Activated CD8-positive, alpha-beta memory T cell treated with anti-CD3 and anti-CD28 coated beads, Interleukin-2, amount 10 ng/mL, durations not matched to agents 7 days and 5 days (primary cell): ENCODE measurements at regions not wholly inside any gene's neighbourhood (a gene's known extent, or its start where the extent isn't known, plus 50 kb on each side); places are given as distances from the start of the nearest gene placed in this dataset.

Source experiments
- ATAC-seq: fragments of 150-1000 bp; cut with Tn5 transposase; one replicate; pipeline ENCODE4 v1.10.0; 2021; ENCODE audit warnings: moderate library complexity
- CTCF ChIA-PET: fragments of 350-600 bp; sonication (Branson Sonifier 250); formaldehyde crosslinking; loops from one replicate; lab custom pipeline; 2021; ENCODE audit warnings: antibody characterized with exemption; lab: Charles Lee
- DNase-seq: peaks from one replicate; pipeline ENCODE4 v3.0.0-alpha.2; 2020
- H3K27ac Mint-ChIP-seq: one replicate; pipeline ENCODE4 v1.8.0; 2021; ENCODE audit warnings: mild to moderate bottlenecking, mixed read lengths
- H3K27me3 Mint-ChIP-seq: one replicate; pipeline ENCODE4 v1.8.0; 2021; ENCODE audit warnings: mixed read lengths
- H3K36me3 Mint-ChIP-seq: one replicate; pipeline ENCODE4 v1.8.0; 2021; ENCODE audit warnings: mild to moderate bottlenecking, mixed read lengths
- H3K4me1 Mint-ChIP-seq: one replicate; pipeline ENCODE4 v1.8.0; 2021; ENCODE audit warnings: mixed read lengths
- H3K4me3 Mint-ChIP-seq: one replicate; pipeline ENCODE4 v1.8.0; 2021; ENCODE audit warnings: mild to moderate bottlenecking, moderate library complexity, mixed read lengths
- H3K9me3 Mint-ChIP-seq: one replicate; pipeline ENCODE4 v1.8.0; 2022; ENCODE audit warnings: low read depth, mixed read lengths

- no peak for ATAC-seq
These were observed 1937.1 kb upstream of the WWC1 start for GRCh38 chr5:166354332-166354731.

GRCh38 chr5:166356096-166356495, 1935.3 kb upstream of the WWC1 start:
- Mint-ChIP-seq H3K36me3 (no peaks in the 10 kb centered on the region), H3K27me3 (no peaks in the 10 kb centered on the region), H3K9me3 (peaks cover 21% of the 10 kb centered on the region), H3K4me1 (no peaks in the 10 kb centered on the region), H3K27ac (no peak overlapping the region), H3K4me3 (no peak overlapping the region)
- ATAC-seq = no peak
- no peak for DNase-seq
- CTCF ChIA-PET = no interaction called here

More at GRCh38 chr5:166354332-166354731, 1937.1 kb upstream of the WWC1 start:
- Mint-ChIP-seq H3K27ac (no peak overlapping the region), H3K4me3 (no peak overlapping the region), H3K9me3 (peaks cover 25% of the 10 kb centered on the region), H3K4me1 (no peaks in the 10 kb centered on the region), H3K27me3 (no peaks in the 10 kb centered on the region), H3K36me3 (no peaks in the 10 kb centered on the region)
- CTCF ChIA-PET = no interaction called here
- DNase-seq = no peak

DNA sequence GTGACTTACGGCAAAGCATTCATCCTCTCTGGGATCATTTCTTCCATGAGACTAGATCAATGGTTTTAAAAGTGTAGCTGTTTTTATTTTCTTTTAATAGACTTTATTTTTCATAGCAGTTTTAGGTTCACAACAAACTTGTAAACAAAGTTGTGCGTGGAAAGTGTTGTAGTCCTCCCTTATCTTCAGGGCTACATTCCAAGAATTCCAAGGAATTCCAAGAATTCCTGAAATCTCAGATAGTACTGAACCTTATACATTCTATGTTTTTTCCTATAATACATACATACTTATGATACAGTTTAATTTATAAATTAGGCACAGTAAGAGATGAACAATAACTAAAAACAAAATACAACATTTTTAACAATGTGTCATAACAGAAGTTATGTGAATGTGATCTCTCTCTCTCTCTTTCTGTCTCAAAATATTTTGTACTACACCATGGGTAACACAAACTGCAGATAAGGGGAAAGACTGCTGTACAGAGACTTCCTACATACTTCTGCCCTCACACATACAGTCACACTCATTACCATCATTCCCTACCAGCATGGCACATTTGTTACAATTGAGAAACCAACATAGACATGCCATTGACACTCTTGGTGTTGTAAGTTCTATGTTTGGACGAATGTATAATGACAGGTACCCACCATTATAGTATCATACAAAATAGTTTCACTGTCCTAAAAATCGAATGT, 1933.2 kb upstream of the WWC1 start:
- peaks cover 14% of the 10 kb centered on the region for H3K9me3 Mint-ChIP-seq

DNA sequence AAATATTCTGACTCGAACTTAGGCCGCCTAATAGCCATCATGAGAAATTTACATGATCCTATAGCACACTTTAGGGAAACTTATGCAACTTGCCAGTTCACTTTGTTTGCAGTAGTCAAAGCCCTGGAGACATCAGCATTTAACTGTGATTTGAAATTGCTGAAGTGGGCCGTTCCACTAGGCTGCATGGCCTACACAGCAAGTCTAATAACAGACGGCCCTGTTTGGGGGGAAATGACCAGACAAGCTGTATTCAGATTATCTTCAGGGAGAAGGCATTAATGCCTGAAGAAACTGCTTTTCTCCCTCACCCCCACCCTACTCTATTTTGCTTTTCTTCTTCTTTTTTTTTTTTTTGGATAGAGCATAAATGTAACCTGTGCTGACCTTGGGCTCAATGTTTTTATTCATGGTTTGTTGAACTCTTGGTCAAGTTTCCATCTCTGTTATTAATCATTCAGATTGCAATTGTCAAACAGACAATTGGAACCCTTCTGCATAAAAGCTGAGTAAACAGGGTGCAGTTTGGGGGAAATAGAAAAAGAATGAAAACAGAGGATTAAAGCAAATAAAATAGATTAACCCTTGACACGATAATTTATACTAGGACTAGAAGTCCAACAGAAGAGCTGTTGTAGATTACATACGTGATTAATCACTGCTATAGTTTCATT, 1928.2 kb upstream of the WWC1 start:
- H3K36me3 Mint-ChIP-seq = no peaks in the 10 kb centered on the region
- CTCF ChIA-PET = no interaction called here
- H3K9me3 Mint-ChIP-seq = peaks cover 7% of the 10 kb centered on the region
- ATAC-seq = no peak
- H3K4me1 Mint-ChIP-seq = no peaks in the 10 kb centered on the region
- DNase-seq = no peak
- no peak overlapping the region for H3K27ac Mint-ChIP-seq
- H3K4me3 Mint-ChIP-seq = no peak overlapping the region
- H3K27me3 Mint-ChIP-seq = no peaks in the 10 kb centered on the region

More for the DNA sequence above, 1933.2 kb upstream of the WWC1 start:
- H3K36me3 Mint-ChIP-seq = no peaks in the 10 kb centered on the region
- no peaks in the 10 kb centered on the region for H3K4me1 Mint-ChIP-seq
- DNase-seq (no peak), ATAC-seq (no peak)
- H3K27ac Mint-ChIP-seq = no peak overlapping the region
- CTCF ChIA-PET = no interaction called here
- H3K4me3 Mint-ChIP-seq = no peak overlapping the region
- no peaks in the 10 kb centered on the region for H3K27me3 Mint-ChIP-seq

DNA sequence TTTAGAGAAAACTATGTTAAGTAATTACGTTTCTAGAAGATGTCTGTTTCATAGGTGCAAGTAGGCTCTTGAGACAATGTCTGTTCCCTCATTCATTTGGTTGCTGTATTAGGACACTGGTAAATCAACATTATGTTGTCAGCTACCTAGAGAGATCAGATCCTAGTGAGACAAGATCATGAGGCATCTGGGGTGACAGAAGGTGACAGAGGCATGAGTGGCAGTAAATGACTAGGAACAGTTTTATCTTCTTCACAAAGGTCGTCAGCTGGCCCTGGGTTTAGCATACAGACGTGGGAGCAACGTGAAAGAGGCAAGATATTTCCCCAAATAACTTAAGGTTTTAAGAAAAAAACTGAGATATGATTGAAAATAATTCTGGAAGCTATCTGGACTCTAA, 1926.3 kb upstream of the WWC1 start:
- Mint-ChIP-seq H3K9me3 (peaks cover 5% of the 10 kb centered on the region), H3K27ac (no peak overlapping the region), H3K4me1 (no peaks in the 10 kb centered on the region), H3K27me3 (no peaks in the 10 kb centered on the region), H3K36me3 (no peaks in the 10 kb centered on the region), H3K4me3 (no peak overlapping the region)
- CTCF ChIA-PET = no interaction called here
- ATAC-seq = no peak
- no peak for DNase-seq

DNA sequence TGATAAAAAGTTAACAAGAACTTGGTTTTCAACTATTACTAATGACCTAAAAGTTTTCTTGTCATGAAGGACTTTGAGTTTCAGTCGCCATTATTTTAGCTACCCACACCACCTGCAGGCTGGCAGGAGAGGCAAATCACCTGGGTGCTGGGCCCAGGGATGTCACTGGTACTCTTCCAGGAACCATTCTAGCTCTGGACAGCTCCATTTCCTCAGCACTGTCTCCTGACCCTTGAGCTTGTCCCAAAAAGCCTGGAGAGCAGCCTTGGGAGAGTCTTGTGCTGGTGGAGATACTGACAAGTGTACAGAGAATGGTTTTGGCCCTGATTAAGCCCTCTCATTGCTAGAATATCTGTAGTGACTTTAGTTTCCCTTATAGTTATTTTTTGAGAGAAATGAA, 1924.1 kb upstream of the WWC1 start:
- Mint-ChIP-seq H3K36me3 (no peaks in the 10 kb centered on the region), H3K4me1 (no peaks in the 10 kb centered on the region), H3K9me3 (peaks cover 6% of the 10 kb centered on the region), H3K4me3 (no peak overlapping the region), H3K27ac (no peak overlapping the region), H3K27me3 (no peaks in the 10 kb centered on the region)
- ATAC-seq (no peak), DNase-seq (no peak)
- CTCF ChIA-PET = no interaction called here

- ATAC-seq (no peak), DNase-seq (no peak)
- H3K27me3 Mint-ChIP-seq = no peaks in the 10 kb centered on the region
- H3K36me3 Mint-ChIP-seq = no peaks in the 10 kb centered on the region
- CTCF ChIA-PET = interaction anchor here (0.6 kb wide), 1 partner anchor 1473 kb away, joined by 3 read pairs; no protein-coding TSS in a partner anchor
- H3K9me3 Mint-ChIP-seq = peaks cover 6% of the 10 kb centered on the region
- no peak overlapping the region for H3K27ac Mint-ChIP-seq
- H3K4me1 Mint-ChIP-seq = no peaks in the 10 kb centered on the region
- no peak overlapping the region for H3K4me3 Mint-ChIP-seq
These were observed 1922.1 kb upstream of the WWC1 start for GRCh38 chr5:166369346-166369745.

- CTCF ChIA-PET = interaction anchor here (0.6 kb wide), 1 partner anchor 1473 kb away, joined by 3 read pairs; no protein-coding TSS in a partner anchor
- DNase-seq = no peak
- no peaks in the 10 kb centered on the region for H3K27me3 Mint-ChIP-seq
- H3K27ac Mint-ChIP-seq = no peak overlapping the region
- H3K4me3 Mint-ChIP-seq = no peak overlapping the region
- ATAC-seq = no peak
- no peaks in the 10 kb centered on the region for H3K4me1 Mint-ChIP-seq
- peaks cover 4% of the 10 kb centered on the region for H3K9me3 Mint-ChIP-seq
- H3K36me3 Mint-ChIP-seq = no peaks in the 10 kb centered on the region
These were observed 1921.6 kb upstream of the WWC1 start for GRCh38 chr5:166369807-166370206.

GRCh38 chr5:166370928-166371690, 1920.3 kb upstream of the WWC1 start:
- no peaks in the 10 kb centered on the region for H3K27me3 Mint-ChIP-seq
- no peaks in the 10 kb centered on the region for H3K4me1 Mint-ChIP-seq
- peaks cover 2% of the 10 kb centered on the region for H3K9me3 Mint-ChIP-seq
- CTCF ChIA-PET = interaction anchor here (0.7 kb wide), 1 partner anchor 96 kb away, joined by 3 read pairs; no protein-coding TSS in a partner anchor
- no peaks in the 10 kb centered on the region for H3K36me3 Mint-ChIP-seq
- no peak overlapping the region for H3K27ac Mint-ChIP-seq
- ATAC-seq = no peak
- no peak overlapping the region for H3K4me3 Mint-ChIP-seq
- DNase-seq = no peak

DNA sequence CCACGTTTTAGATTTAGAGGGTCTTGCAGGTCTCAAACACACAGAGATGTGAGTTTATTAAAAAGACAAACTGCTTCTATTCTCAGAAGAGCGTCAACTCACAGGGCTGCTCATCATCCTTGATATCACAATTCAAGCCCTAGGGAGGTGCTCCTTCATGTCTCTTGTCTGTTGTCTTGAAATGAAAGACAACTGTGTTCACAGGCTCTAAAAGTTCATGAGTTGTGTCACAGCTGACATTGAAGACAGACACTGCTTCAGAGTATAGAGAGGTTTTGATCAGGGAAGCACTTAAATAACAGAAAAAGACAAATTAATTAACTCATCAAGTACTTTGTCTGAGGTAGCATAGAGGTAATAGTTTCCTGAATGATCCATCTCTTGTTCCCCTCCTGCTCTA, 1917.6 kb upstream of the WWC1 start:
- no peaks in the 10 kb centered on the region for H3K4me1 Mint-ChIP-seq
- DNase-seq (no peak), ATAC-seq (no peak)
- no peak overlapping the region for H3K27ac Mint-ChIP-seq
- no peaks in the 10 kb centered on the region for H3K27me3 Mint-ChIP-seq
- H3K9me3 Mint-ChIP-seq = peaks cover 5% of the 10 kb centered on the region
- H3K36me3 Mint-ChIP-seq = no peaks in the 10 kb centered on the region
- no peak overlapping the region for H3K4me3 Mint-ChIP-seq
- CTCF ChIA-PET = no interaction called here

DNA sequence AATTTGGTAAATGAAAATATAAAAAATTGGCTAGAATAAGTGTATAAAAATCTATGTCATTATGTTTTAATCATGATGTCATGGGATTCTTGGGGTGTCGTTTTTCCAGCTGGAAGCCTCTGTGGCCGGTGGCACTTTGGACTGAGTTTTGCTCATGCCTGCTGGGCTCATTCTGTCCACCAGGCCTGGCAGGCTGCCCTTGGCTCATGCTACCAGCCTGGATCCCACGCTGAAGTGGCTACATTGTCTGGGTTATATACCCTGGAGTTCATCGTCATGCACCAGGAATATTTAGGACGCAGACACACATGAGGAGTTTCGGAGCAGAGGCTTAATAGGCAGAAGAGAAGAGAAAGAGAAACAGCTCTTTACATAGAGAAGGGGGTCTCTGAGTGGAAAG, 1913.7 kb upstream of the WWC1 start:
- H3K36me3 Mint-ChIP-seq = no peaks in the 10 kb centered on the region
- no peak for ATAC-seq
- H3K9me3 Mint-ChIP-seq = peaks cover 7% of the 10 kb centered on the region
- no peak overlapping the region for H3K4me3 Mint-ChIP-seq
- no peak overlapping the region for H3K27ac Mint-ChIP-seq
- CTCF ChIA-PET = no interaction called here
- DNase-seq = no peak
- no peaks in the 10 kb centered on the region for H3K27me3 Mint-ChIP-seq
- H3K4me1 Mint-ChIP-seq = no peaks in the 10 kb centered on the region

- no peak for ATAC-seq
- peaks cover 7% of the 10 kb centered on the region for H3K9me3 Mint-ChIP-seq
These were observed 1911.9 kb upstream of the WWC1 start for GRCh38 chr5:166379517-166379916.

GRCh38 chr5:166382031-166382430, 1909.4 kb upstream of the WWC1 start:
- no peak for DNase-seq
- ATAC-seq = no peak
- no peaks in the 10 kb centered on the region for H3K27me3 Mint-ChIP-seq
- H3K36me3 Mint-ChIP-seq = no peaks in the 10 kb centered on the region
- H3K4me1 Mint-ChIP-seq = no peaks in the 10 kb centered on the region
- peaks cover 7% of the 10 kb centered on the region for H3K9me3 Mint-ChIP-seq
- no peak overlapping the region for H3K4me3 Mint-ChIP-seq
- H3K27ac Mint-ChIP-seq = no peak overlapping the region
- CTCF ChIA-PET = no interaction called here

More at GRCh38 chr5:166379517-166379916, 1911.9 kb upstream of the WWC1 start:
- no peak overlapping the region for H3K27ac Mint-ChIP-seq
- CTCF ChIA-PET = no interaction called here
- no peak for DNase-seq
- no peaks in the 10 kb centered on the region for H3K27me3 Mint-ChIP-seq
- H3K4me3 Mint-ChIP-seq = no peak overlapping the region
- H3K4me1 Mint-ChIP-seq = no peaks in the 10 kb centered on the region
- no peaks in the 10 kb centered on the region for H3K36me3 Mint-ChIP-seq
